MCF 10A (cell line): ENCODE measurements at regions not wholly inside any gene's neighbourhood (a gene's known extent, or its start where the extent isn't known, plus 50 kb on each side); places are given as distances from the start of the nearest gene placed in this dataset.

ENCODE experiments used
- BruUV-seq: library from RNA; stranded (reverse); fragments of 400-500 nt; replicated peaks from 2 replicates; lab custom pipeline; 2021; lab: Mats Ljungman, UMichigan
- CTCF ChIA-PET: fragments of 300-600 bp; sonication (Branson Sonifier 250); formaldehyde crosslinking; extraction: SDS; loops from one replicate; lab custom pipeline; 2021; ENCODE audit warnings: antibody characterized with exemption, inconsistent platforms; lab: Yijun Ruan, JAX
- POLR2A ChIA-PET: fragments of 300-600, 350-650 bp; sonication (Branson Sonifier 250); formaldehyde crosslinking; extraction: SDS; loops from one replicate; lab custom pipeline; 2020; ENCODE audit warnings: antibody characterized with exemption, inconsistent platforms; lab: Yijun Ruan, JAX
- DNase-seq: peaks from one replicate; pipeline ENCODE4 v3.0.0-alpha.2; 2018; ENCODE audit not compliant: unreplicated experiment
- H3K27ac Mint-ChIP-seq: one replicate; pipeline ENCODE4 v1.8.0; 2022; ENCODE audit warnings: mild to moderate bottlenecking, low read depth, mixed read lengths; ENCODE audit not compliant: unreplicated experiment
- H3K27me3 Mint-ChIP-seq: one replicate; pipeline ENCODE4 v1.8.0; 2022; ENCODE audit warnings: mixed read lengths; ENCODE audit not compliant: insufficient read depth, unreplicated experiment
- H3K36me3 Mint-ChIP-seq: one replicate; pipeline ENCODE4 v1.8.0; 2022; ENCODE audit warnings: mild to moderate bottlenecking, moderate library complexity, mixed read lengths; ENCODE audit not compliant: insufficient read depth, unreplicated experiment
- H3K4me1 Mint-ChIP-seq: one replicate; pipeline ENCODE4 v1.8.0; 2022; ENCODE audit warnings: mixed read lengths; ENCODE audit not compliant: insufficient read depth, unreplicated experiment
- H3K4me3 Mint-ChIP-seq: one replicate; pipeline ENCODE4 v1.8.0; 2022; ENCODE audit warnings: mild to moderate bottlenecking, moderate library complexity, mixed read lengths; ENCODE audit not compliant: unreplicated experiment
- H3K9me3 Mint-ChIP-seq: one replicate; pipeline ENCODE4 v1.8.0; 2022; ENCODE audit warnings: mixed read lengths; ENCODE audit not compliant: unreplicated experiment
- intact Hi-C: fragments of 100-400 bp; cut with micrococcal nuclease; formaldehyde crosslinking; loops from 2 replicates; pipeline ENCODE4 v1.14.1; 2022
- TF ChIP-seq, protein P1 (sequence below): fragments of 200-600 bp; IDR thresholded peaks from one replicate; pipeline ENCODE4 v1.8.0; 2022; ENCODE audit warnings: antibody characterized with exemption, mild to moderate bottlenecking; ENCODE audit not compliant: unreplicated experiment

DNA sequence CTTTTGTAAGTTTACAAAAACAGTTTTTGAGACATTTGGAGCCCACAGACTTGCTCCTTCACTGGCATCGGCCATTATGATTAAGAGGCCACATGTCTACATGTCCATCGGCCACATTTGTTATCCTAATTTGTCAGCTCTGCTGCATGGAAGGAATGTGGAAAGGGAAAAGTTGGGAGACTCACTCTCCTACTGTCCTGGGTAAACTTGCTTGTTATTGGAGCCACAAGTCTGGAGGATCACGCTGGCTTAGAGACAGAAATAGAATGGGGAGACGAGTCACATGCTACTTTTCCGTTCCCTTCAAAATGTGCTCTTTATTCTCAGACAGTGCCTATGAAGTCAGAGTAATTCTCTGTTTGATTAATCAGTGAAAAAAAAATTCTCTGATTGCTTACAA, 741.2 kb upstream of the PCDH9 start:
- TF ChIP-seq, protein P1, sequence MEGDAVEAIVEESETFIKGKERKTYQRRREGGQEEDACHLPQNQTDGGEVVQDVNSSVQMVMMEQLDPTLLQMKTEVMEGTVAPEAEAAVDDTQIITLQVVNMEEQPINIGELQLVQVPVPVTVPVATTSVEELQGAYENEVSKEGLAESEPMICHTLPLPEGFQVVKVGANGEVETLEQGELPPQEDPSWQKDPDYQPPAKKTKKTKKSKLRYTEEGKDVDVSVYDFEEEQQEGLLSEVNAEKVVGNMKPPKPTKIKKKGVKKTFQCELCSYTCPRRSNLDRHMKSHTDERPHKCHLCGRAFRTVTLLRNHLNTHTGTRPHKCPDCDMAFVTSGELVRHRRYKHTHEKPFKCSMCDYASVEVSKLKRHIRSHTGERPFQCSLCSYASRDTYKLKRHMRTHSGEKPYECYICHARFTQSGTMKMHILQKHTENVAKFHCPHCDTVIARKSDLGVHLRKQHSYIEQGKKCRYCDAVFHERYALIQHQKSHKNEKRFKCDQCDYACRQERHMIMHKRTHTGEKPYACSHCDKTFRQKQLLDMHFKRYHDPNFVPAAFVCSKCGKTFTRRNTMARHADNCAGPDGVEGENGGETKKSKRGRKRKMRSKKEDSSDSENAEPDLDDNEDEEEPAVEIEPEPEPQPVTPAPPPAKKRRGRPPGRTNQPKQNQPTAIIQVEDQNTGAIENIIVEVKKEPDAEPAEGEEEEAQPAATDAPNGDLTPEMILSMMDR: no peak
- CTCF ChIA-PET: no interaction called here
- Mint-ChIP-seq H3K4me3 (no peak overlapping the region), H3K27ac (no peak overlapping the region), H3K9me3 (no peaks in the 10 kb centered on the region), H3K36me3 (peaks cover 6% of the 10 kb centered on the region), H3K27me3 (no peaks in the 10 kb centered on the region), H3K4me1 (no peaks in the 10 kb centered on the region)
- no TSS peak for BruUV-seq
- intact Hi-C loops: no loop called here
- DNase-seq: no peak
- POLR2A ChIA-PET: no interaction called here

DNA sequence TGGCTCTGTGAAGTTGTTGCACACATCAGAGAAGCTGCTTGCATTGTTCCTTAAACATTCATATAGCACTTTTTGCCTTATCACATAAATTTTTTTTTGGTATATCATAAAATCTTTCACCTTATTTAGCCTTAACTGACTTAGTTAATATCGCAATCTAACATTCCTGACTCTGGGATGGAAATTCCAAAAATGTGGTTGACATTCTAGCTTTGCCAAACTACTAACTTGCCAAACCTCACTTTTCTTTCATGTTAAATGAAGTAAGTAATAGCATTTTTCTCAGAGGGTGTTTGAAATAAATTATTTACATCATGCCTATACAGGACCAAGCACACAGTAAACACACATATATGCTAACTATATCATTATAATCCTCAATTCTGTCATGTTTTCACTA, 736.9 kb upstream of the PCDH9 start:
- no TSS peak for BruUV-seq
- CTCF ChIA-PET: no interaction called here
- H3K27ac Mint-ChIP-seq: no peak overlapping the region

DNA sequence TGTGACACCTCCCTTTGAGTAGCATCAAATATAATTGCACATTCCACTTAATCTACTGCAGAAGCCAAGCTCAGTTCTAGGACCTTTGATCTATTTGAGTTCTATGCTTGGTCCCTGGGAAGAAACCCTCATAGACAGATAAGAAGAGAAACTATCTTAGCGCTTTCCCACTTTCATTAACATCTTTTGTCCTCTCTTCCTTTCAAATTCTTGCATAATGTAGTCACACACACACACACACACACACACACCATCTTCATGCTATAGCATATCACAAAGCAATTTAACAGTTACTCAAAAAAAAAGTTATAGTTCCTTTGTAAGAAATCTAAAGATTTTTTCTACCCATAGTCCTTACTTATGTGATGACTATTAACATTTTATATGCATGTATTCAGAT, 735.9 kb upstream of the PCDH9 start:
- POLR2A ChIA-PET: interaction anchor here (0.9 kb wide), 1 partner anchor 9 kb away, joined by 3 read pairs; no protein-coding TSS in a partner anchor

More for the DNA sequence above, 736.9 kb upstream of the PCDH9 start:
- Mint-ChIP-seq H3K36me3 (peaks cover 6% of the 10 kb centered on the region), H3K27me3 (no peaks in the 10 kb centered on the region), H3K4me3 (no peak overlapping the region), H3K9me3 (no peaks in the 10 kb centered on the region), H3K4me1 (no peaks in the 10 kb centered on the region)
- intact Hi-C loops: no loop called here
- DNase-seq: no peak
- POLR2A ChIA-PET: no interaction called here
- TF ChIP-seq, protein P1: no peak

DNA sequence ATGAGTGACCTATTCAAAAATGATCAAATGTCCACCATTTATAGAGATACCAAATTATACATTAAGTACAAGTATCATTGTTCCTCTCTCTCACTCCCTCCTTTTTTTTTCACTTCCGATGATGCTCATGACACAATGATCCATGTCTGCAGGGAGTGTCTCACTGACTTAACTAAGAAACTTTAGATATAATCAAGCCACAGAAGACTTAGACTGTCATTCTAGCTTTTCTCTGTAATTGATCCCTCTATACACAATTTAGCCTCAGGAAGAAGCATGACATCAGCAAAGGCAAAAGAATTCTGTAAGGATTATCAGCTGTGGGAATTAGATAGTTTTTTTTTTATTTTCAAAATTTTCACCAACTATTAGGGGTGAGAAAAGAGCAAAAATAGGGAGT, 734.9 kb upstream of the PCDH9 start:
- no peaks in the 10 kb centered on the region for H3K27me3 Mint-ChIP-seq
- ChIA-PET POLR2A (no interaction called here), CTCF (no interaction called here)
- TF ChIP-seq, protein P1: no peak
- H3K4me1 Mint-ChIP-seq: no peaks in the 10 kb centered on the region
- H3K27ac Mint-ChIP-seq: no peak overlapping the region
- no peak for DNase-seq
- H3K4me3 Mint-ChIP-seq: no peak overlapping the region
- intact Hi-C loops: no loop called here
- no peaks in the 10 kb centered on the region for H3K9me3 Mint-ChIP-seq
- no TSS peak for BruUV-seq
- peaks cover 6% of the 10 kb centered on the region for H3K36me3 Mint-ChIP-seq

More for the DNA sequence above, 735.9 kb upstream of the PCDH9 start:
- Mint-ChIP-seq H3K36me3 (peaks cover 6% of the 10 kb centered on the region), H3K4me3 (no peak overlapping the region), H3K27me3 (no peaks in the 10 kb centered on the region), H3K4me1 (no peaks in the 10 kb centered on the region), H3K9me3 (no peaks in the 10 kb centered on the region), H3K27ac (no peak overlapping the region)
- no peak for DNase-seq
- intact Hi-C loops: no loop called here
- TF ChIP-seq, protein P1: no peak
- CTCF ChIA-PET: no interaction called here
- BruUV-seq: no TSS peak
